DMS79 (cell line): ENCODE measurements at regions not wholly inside any gene's neighbourhood (a gene's known extent, or its start where the extent isn't known, plus 50 kb on each side); places are given as distances from the start of the nearest gene placed in this dataset.
A peak's percentile ranks its signal among the peaks of the same experiment; 100 is the strongest.

Source experiments
- DNase-seq: peaks from one replicate; lab custom pipeline; 2025; lab: John Stamatoyannopoulos, UW

GRCh38 chr2:6355886-6356761 is 509.6 kb downstream of the CMPK2 start:
- no peak for DNase-seq

DNA sequence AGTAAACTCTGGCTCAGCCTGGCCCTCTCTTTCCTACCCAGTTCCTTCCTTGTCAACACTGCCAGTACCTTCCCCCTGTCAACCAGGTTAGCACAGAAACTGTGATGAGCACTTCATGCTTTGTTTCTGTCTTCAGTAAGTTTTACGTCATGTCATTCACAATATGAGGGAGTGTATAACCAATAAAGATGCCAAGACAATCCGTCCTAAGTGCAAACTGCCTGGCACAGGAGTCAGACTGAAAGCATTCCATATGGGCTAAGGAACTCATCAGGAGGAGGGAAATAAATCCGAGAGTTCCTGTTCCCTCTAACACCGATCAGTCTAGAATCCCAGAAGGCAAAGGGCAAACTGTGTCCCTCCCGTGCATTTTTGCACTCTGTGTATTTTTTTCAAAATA is 507.2 kb downstream of the CMPK2 start:
- no peak for DNase-seq

DNA sequence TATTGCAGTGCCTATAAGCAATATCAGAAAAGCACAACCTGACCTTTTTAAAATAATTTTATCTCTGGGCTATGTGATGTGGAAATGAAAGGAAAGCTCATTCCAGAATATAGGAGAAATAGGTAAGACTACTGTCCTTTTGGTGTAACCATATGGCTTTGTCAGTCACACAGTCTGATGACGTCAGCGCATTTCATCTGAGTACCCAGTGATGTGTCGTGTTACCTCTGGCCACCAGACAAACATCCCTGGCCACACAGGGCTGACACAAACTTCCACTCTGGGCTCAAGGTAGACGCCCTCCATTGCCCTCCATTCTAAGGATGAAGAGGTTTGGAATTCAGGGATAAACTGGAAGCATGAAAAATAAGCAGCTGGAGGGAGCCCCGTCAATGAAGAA is 506.7 kb downstream of the CMPK2 start:
- DNase-seq = no peak

GRCh38 chr2:6359964-6360363 is 505.7 kb downstream of the CMPK2 start:
- no peak for DNase-seq

DNA sequence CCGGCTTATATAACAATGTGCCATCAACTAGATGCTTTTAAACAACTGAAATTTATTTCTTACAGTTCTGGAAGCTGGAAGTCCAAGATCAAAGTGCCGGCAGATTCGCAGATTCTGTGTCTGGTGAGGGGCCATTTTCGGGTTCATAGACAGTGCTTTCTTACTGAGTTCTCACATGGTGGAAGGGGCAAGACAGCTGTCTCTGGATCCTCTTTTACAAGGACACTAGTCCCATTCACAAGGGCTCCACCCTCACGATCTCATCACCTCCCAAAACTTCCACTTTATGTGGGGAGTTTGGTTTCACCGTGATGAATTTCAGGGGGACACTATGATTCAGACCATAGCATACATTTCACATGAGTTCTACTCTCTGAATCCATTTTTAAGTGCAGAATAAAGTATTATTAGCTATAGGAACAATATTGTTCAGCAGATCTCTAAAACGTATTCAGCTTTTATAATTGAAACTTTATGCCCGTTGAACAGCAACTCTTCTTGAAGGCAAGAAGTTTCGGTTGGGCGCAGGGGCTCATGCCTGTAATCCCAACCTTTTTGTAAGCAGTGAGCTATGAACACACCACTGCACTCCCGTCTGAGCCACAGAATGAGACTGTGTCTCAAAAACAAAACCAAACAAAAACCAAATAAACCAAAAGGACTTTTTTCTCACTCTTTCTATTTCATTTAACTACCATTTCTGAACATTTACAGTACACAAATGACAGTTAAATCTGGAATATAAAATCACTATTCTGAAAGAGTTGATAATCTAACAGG is 502.8 kb downstream of the CMPK2 start:
- DNase-seq = no peak

GRCh38 chr2:6368281-6368680 is 497.4 kb downstream of the CMPK2 start:
- DNase-seq = no peak

- DNase-seq = no peak
Measured at GRCh38 chr2:6369266-6369665, 496.4 kb downstream of the CMPK2 start.

DNA sequence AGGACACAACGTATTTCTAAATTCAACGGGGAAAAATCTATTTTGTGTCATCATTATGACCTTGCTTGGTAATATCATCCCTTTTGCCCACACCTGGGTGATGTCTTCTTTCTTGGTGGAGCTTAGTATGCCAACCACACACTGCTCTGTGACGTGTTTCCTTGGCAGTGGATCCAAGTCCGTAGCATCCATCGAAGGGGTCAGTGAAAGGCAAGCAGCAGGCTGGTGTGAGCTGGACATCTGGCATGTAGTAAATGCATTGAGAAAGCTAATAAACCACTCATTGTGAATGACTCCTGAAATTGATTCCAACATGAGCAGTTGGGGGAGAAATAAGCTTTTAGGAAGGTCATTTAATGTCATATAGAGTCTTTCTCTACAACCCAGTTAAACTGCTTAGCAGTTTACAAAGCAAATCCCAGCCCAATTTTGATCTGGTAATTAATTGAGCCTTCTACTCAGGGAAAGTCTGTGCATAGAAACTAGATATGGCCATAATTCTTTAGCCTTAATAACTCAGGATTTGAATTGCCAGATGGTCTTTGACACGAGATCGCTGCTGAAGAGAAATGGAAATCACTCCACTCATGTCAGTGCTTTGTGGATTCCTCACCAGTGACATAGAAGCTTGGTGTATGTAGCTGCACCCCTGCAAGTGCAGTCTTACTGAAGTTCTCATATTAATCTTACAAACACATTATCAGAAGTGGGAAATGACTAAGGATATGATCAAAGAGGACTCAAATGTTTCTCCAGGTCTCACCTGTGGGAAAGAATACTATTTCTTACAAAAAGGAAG is 494.8 kb downstream of the CMPK2 start:
- DNase-seq = no peak

DNA sequence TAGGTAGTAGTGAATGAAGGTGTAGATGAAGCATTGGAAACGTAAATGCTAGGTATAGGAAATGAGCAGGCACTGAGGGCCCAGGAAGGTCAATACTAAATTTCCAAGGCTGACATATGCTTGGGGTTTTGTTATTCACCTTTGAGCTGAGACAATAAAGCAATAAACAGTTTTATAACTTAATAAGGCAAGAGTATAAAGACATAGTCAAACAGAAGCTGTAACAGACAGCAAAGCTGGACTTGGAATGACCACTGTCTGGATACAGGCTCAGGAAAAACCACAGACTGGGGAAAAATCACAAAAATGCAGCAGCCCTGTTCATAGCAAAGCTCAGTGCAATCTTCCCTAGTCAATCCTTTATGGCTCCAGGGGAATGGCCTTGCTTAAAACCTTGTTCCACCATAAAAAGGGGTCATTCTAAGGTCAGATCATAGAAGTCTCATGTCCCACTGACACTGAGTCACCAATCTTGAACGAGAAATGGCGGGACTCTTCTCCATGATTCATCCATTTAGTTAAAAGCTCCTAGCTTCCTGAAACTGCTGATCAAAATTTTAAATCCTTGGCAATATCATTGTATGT is 493.3 kb downstream of the CMPK2 start:
- DNase-seq = no peak

DNA sequence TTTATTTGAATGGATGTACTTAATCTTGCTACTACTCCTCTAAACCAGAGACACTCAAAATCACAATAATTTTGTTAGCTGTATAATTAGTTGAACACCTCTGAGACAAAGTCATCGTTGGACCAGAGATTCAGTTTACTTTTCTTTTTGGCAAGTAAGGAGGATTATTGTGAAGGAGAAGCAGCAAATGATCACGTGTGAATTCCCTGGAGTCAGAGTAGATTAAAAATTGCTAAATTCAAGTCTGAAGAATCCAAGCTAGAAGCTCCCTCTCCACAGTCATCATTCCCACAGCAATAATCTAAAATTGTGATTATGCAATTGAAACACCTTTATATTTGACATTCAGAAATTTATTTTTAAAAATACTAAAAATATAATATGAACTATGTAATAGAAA is 484.4 kb downstream of the CMPK2 start:
- DNase-seq = no peak

- no peak for DNase-seq
Measured at GRCh38 chr2:6384341-6384740, 481.4 kb downstream of the CMPK2 start.

DNA sequence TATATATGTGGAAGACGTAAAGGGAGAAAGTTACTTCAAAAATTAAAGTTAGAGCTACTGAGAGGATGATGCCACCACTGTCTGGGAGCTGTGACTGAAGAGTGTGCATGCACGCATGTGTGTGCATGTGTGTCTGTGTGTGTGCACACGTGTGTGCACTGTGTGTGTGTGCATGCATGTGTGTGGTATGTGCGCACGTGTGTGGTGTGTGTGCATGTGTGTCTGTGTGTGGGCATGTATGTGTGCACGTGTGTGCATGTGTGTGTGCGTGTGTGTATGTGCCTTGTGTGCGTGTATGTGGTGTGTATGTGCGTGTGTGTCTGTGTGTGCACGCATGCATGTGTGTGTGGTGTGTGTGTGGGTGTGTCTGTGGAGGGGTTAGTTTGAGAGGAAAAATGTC is 473.4 kb downstream of the CMPK2 start:
- DNase-seq = no peak

GRCh38 chr2:6392966-6393365 is 472.7 kb downstream of the CMPK2 start:
- DNase-seq = no peak

DNA sequence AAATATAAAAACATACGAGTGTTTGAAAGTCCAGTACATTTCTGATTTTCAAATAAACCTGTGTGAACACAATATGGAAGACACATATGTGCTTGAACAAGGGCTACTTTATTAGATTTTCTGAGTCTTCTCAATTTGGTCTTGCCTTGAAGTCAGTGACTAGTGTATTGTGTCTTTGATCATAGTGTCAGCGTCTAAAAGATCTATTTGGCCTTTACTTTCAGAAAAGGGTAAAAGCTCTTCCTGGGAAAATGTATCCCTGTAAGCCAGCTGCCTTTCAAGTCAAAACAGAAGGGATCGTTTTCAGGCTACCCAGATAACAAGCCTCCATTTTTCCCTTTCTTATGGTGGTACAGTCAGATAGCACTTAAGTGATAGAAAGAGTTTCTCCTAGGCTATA is 471.9 kb downstream of the CMPK2 start:
- no peak for DNase-seq

- no peak for DNase-seq
Measured at GRCh38 chr2:6394276-6394675, 471.4 kb downstream of the CMPK2 start.

DNA sequence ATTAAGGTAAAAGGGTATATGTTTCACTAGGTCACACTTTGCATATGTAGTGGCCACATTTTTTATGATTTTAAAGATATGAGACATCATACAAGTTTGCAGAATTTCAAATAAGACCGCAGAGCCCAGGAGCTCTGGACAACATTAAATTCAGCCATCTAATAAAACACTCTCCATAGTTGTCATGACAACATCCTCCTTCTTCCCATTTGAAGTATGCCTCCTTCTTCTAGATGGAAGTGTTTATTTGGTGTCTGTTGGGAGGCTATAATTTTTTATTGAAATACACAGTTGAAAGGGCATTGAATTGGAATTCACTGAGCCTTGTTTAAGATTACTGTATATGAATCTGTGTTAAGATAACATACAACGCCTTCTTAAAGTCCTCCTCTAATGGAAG is 467.3 kb downstream of the CMPK2 start:
- no peak for DNase-seq

DNA sequence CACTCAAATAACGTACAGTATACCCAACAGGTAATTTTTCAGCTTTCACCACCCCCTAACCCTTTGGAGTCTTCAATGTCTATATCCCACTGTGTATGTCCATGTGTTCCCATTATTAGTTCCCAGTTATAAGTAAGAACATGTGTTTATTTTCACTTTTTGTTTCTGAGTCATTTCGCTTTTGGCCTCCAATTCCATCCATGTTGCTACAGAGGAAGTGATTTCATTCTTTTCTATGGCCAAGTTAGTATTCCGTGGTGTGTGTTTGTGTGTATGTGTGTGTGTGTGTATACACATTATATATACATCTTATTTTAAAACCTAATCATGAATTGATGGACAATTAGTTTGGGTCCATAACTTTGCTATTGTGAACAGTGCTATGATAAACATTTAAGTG is 464.4 kb downstream of the CMPK2 start:
- no peak for DNase-seq

DNA sequence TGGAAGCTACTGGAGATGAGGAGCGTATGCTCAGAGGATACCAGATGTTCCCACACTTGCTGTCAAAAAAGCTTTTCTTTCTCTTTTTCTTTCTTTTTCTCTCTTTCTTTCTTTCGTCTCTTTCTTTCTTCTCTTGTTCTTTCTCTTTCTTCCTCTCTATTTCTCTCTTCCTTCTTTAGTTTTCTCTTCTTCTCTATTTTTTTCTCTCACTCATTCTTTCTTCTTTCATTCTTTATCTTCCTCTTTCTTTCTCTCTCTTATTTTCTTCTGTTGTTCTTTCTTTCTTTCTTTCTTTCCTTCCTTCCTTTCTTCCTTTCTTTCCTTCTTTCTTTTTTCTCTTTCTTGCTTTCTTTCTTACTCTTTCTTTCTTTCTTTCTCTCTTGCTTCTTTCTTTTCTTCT is 457.6 kb downstream of the CMPK2 start:
- DNase-seq = no peak

DNA sequence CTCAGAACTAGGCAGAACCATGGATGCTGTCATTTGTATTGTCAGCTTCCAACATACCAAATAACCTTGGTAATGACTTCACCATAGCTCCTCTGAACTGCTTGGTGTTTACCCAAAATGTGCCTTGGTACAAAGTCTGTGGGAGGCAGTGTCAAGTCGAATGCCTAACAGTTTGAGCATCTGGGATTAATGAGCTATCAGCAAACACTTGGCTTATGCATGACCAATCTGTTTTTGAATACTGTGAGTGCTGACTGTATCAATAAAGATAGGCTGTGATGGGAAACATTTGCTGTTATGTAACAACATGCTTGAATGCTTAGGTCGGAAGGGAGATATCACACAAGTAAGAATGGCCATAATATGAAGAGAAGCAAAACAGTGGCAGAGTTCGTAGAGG is 455.4 kb downstream of the CMPK2 start:
- DNase-seq = no peak

DNA sequence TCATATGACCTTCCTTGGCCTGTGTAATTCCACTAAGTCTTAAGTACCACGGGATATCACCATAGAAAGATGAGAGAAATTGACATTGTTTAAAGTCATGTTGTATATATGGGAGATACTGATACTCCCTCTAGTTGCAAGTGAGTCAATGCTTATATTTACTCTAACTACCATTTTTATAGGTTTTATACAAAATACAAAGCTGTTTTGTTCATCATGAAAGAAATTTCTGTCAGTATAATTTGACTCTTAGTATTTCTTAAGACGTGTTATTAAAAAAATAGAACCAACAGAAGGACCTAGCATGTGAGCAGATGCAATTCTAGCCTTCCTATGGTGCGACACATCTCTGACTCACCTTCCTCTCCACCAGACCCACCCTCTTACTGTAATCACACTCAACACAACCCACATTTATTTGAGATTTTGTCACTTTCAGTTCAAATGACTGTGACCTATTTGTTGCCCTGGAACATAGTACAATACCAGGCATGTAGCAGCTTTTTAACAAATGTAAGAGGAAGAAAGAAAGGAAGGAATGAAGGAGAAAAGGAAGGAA is 453.1 kb downstream of the CMPK2 start:
- DNase-seq = no peak

DNA sequence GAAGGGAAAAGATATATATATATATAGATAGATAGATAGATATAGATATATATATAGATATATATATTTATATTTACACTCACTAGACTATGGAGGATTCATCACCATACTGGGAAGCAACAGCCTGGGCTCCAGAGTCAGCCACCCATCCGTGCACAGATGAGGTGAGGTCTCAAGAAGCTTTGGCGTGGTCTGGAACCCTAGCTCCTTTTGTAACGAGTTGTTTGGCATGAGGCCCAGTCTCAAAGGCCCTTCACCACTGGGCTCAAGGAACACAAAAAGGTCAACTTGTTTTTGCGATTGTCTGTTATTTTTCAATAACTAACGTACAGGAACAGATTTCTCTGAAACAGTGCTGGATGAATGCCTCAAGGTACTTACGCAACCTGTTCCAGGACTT is 448.7 kb downstream of the CMPK2 start:
- DNase-seq = peak; percentile 51

- DNase-seq = no peak
Measured at GRCh38 chr2:6418291-6418690, 447.4 kb downstream of the CMPK2 start.
